ENCODE measurements at regions not wholly inside any gene's neighbourhood (a gene's known extent, or its start where the extent isn't known, plus 50 kb on each side); places are given as distances from the start of the nearest gene placed in this dataset.

DNA sequence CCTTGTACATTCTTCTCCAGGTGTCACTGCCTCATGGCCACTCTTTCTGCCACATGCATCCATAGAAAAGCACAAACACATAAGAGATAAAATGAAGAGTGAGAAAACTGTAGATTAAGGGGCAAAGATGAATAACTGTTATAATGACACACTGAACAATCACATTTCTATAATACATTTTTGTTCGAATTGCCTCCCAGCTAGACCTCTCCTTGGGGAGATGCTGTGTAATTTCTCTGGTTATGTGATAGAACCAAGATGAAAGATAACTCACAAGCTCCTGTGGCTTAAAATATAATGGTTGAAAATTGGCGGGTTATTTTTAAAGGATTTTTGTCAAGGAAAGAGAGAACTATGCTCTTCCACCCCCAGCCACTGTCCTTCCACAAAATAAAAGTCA lies 60.2 kb upstream of the STEAP1 start:
- no peak for FAIRE-seq
